GM21528 (cell line): ENCODE measurements at regions not wholly inside any gene's neighbourhood (a gene's known extent, or its start where the extent isn't known, plus 50 kb on each side); places are given as distances from the start of the nearest gene placed in this dataset.

Source experiments
- ATAC-seq: cut with Tn5 transposase; IDR thresholded peaks from one replicate; pipeline ENCODE4 v1.9.1; 2021; ENCODE audit warnings: mild to moderate bottlenecking, moderate library complexity; ENCODE audit not compliant: unreplicated experiment, low FRiP score

DNA sequence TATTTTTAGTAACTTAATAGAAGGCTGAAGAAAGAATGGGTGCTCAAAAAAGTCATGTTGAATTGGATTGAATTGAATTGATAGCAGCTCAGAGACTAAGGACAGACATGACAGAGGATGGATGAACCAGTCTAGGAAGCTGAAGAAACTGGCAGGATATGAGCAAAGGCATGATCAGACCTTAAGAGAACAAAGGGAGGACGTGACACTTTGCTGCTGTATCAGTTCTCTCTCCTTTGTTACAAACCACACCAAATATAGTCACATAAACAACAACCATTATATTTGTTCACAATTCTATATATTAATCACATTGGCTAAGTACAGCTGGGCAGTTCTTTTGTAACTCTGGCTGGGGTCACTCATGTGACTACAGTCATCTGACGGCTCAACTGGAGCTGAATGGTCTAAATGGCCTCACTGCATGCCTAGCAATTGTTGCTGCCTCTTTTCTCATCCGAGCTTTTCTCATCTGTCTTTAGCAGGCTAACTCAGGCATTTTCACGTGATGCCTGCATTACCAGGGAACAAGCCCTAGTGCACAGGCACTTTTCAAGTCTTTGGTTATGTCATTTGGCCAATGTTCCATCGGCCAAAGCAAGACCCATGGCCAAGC, 355.0 kb downstream of the ETNK1 start:
- no peak for ATAC-seq

- no peak for ATAC-seq
These were observed 356.7 kb downstream of the ETNK1 start for GRCh38 chr12:22981711-22982110.

GRCh38 chr12:22982635-22983034, 357.7 kb downstream of the ETNK1 start:
- ATAC-seq: no peak

DNA sequence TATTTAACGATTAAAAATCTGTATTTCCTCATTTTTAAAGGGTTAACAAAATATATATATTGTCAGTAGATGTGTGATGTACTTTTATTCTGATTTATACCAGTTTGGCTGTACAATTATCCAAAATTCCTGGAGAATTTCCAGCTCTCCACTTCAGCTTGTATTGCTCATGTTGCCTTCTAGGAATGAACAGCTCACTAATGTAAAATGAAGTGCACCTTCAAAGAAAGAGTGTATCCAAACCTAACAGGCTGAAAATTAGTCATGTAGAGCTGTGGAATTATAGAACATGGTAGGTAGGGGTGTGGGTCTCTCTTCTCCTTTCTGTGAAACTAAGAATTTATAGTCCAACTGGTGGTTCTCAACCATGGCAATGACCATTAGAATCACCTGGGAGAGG, 362.0 kb downstream of the ETNK1 start:
- no peak for ATAC-seq

GRCh38 chr12:22990501-22990900, 365.5 kb downstream of the ETNK1 start:
- ATAC-seq: no peak

DNA sequence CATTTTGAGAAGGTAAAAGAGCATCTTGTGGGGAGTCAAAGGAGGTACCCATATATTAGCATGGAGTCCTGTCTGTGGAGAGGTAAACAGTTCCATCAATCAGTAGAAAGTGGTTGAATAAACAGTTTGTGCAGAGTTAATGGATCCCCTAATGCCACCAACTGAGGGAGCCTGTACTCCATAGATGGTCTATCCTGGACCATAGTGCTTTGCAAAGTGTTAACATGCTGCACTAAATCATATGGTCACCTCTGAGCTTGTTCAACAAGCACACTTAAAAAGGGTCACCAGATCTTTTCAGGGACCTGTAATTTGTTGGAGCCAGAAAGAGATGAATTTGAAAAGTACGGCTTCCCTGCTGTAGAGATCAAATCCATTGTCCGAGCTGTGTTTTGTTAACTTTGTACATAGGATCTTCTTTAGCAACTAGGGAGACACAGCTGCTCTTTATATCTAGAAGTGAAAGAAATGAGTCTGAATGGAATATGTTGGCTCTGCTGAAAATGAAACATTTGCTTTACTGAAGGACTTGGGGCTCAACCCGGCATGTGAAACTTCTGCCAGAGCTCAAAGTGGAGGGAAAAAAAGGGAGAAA, 366.4 kb downstream of the ETNK1 start:
- ATAC-seq: no peak

- no peak for ATAC-seq
These were observed 368.8 kb downstream of the ETNK1 start for GRCh38 chr12:22993609-22994315.

- ATAC-seq: no peak
These were observed 369.3 kb downstream of the ETNK1 start for GRCh38 chr12:22994316-22994675.

DNA sequence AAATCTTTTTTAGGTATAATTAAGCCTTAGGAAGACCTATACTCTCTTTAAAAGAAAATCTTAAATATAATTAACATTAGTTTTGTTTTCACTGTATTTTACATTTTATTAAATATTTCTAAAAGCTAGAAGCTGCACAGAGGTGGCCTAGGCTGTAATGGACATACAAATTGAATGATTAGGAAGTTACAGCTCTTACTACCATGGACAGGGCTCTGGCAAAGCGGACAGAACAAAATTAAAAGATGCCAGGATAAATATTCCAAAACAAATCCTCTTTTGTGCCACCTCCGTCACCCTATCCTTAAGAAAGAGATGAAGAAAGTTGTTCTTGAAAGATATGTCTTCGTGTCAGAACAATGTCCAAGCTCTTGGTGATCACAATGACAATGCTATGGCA, 376.5 kb downstream of the ETNK1 start:
- no peak for ATAC-seq

DNA sequence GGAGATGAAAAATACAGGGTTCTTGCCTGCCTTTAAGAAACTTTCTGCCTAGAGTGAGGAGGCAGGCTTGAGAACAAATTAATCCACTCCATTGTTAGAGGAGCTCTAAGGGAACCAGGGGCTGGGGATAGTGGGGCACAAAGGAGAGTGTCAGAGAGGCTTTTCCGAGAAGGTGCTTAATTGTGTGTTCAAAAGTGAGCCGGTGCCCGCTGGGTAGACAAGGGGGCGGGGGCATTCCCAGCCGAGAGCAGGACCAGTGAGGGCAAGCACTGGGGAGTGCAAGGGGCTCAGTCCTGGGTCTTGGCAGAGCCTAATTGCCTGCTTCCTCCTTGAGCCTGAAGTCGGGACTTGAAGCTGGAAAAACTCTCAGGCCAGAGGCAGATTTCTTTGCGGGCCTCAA, 377.4 kb downstream of the ETNK1 start:
- no peak for ATAC-seq

GRCh38 chr12:23004473-23005020, 379.6 kb downstream of the ETNK1 start:
- ATAC-seq: no peak

DNA sequence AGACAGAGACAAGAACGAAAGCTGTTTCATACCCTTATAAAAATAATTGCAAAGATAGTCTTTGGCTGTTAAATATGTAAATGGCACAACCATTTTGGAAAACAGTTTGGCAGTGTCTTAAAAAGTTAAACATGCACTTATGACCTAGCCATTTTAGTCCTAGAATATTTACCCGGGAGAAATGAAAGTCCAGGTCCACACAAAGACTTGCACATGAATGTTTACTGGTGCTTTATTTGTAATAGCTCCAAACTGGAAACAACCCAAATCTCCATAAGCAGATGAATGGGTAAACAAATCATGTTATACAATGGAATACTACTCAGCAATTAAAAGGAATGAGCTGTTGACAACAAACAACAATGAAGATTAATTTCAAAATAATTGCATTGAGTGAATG, 380.4 kb downstream of the ETNK1 start:
- ATAC-seq: no peak

- no peak for ATAC-seq
These were observed 381.4 kb downstream of the ETNK1 start for GRCh38 chr12:23006413-23006812.

DNA sequence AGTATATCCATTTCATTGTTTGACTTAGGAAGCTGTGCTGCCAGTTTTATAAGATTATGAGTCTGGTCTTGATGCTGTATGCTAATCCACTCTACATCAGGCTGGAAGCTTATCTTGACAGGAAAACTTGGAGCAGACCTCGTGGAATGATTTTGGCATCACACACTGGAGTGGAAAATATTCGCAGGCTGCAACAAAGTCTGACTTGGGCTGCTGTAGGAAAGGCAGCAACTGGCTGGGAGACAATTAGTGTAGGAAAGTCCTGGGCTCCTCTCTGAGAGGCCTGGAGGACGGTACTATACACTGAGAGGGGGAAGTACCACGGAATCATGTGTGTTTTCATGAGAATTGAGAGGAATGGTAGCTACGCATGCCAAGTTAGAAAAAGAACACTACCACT, 383.7 kb downstream of the ETNK1 start:
- no peak for ATAC-seq

DNA sequence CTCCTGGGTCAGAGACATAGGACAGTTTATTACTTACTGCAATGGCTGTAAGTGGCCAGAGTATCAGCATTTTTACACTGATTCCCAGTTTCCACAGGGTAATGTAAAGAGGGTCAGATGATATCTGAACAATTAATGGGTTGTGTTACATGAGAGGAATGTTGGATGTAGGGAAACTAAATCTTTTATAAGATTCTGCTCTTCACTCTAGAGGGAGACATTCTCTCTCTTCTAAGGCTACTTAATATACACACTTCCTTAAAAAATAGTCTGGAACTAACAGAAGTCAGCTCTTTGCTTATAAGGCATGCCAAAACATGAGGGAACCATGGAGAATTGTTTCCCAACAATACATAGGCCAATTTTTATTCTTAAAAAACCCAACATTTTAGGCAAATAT, 389.8 kb downstream of the ETNK1 start:
- ATAC-seq: no peak

GRCh38 chr12:23025372-23026016, 400.5 kb downstream of the ETNK1 start:
- ATAC-seq: no peak

GRCh38 chr12:23028158-23028802, 403.3 kb downstream of the ETNK1 start:
- ATAC-seq: no peak

DNA sequence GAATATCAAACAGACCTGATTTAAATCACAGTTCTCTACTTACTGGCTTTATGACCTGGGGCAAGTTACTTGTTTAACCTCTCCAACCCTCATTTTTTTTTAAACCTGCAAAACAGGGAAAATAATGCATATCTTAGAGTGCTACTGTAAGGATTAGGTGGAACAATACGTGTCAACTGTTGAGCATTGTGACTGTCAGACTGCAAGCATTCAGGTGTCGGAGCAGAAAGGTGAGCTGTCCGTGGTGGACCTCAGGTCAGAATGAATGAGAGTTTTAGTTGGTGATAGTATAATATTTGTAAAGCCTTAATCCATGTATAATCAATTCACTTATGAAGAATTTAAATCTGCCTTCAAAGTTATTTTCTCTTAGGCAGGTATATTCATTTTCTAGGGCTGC, 404.2 kb downstream of the ETNK1 start:
- no peak for ATAC-seq

DNA sequence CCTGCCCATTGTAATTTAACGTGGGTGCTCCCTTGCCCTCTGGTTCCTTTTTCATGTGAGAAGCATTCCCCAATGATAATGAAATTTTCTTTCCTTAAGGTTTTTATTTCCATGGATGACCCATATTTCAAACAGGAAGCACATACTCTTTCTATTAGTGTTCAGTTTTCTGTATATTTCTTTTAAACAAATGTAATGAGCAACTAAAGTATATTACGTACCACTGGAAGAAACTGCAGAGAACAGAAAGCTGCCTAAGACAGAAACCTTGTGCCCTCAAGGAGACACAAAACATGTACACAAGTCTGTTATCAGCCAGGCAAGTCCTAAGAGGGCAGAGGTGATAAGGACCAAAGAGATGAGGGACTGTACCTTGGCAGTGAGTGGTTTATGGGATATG, 414.9 kb downstream of the ETNK1 start:
- no peak for ATAC-seq

DNA sequence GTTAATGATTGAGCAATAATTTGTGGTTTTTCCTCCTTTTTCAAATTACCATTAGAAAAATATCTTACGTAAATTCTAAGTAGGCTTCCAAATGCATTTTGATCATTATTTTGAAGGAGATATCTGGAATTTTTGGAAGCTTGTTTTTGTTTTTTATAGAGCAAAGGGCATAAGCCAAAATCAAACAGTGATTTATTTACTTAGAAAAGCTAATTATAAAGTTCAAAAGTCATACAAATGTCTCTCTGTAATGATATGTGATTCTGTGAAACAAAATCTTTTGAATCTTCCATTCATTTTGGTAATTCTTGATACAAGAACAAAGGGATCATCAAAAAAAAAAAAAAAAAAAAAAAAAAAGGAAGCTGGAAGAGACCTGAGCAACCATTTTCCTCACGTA, 416.8 kb downstream of the ETNK1 start:
- ATAC-seq: no peak

- no peak for ATAC-seq
These were observed 418.7 kb downstream of the ETNK1 start for GRCh38 chr12:23043646-23044045.
